ENCODE measurements at regions not wholly inside any gene's neighbourhood (a gene's known extent, or its start where the extent isn't known, plus 50 kb on each side); places are given as distances from the start of the nearest gene placed in this dataset.
"Not testable (repeated sequence)": the region's sequence is repeated elsewhere in the genome, so short reads cannot be mapped to it uniquely, and the experiment has no call there.

GRCh38 chr7:91492317-91492716 is 228.1 kb downstream of the FZD1 start:
- ATAC-seq (no peak), DNase-seq (no peak)
- Mint-ChIP-seq H3K4me1 (ENCODE audit: low read depth) (no peaks in the 10 kb centered on the region), H3K9me3 (peaks cover 8% of the 10 kb centered on the region), H3K27me3 (ENCODE audit: low read depth) (no peaks in the 10 kb centered on the region), H3K4me3 (no peak overlapping the region), H3K36me3 (ENCODE audit: insufficient read depth) (no peaks in the 10 kb centered on the region)

DNA sequence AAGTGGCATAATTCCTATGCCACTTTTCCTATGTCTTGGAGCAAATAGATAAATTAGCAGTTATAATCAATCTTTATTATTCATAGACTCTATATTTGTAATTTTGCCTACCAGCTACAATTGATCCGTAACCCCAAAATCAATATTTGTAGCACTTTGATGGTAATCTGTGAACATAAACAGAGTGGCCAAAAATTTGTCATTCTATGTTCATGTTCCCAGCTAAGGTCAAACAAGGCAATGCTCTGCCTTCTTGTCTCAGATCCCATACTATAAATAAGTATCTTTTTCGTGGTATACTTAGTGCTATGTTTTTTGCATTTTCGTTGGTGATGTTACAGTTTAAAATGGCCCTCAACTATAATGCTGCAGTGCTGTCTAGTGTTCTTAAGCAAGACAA is 228.5 kb downstream of the FZD1 start:
- no peak overlapping the region for H3K4me3 Mint-ChIP-seq
- no peaks in the 10 kb centered on the region for H3K4me1 Mint-ChIP-seq (ENCODE audit: low read depth)
- DNase-seq (no peak), ATAC-seq (no peak)
- no peaks in the 10 kb centered on the region for H3K36me3 Mint-ChIP-seq (ENCODE audit: insufficient read depth)
- H3K9me3 Mint-ChIP-seq: peaks cover 8% of the 10 kb centered on the region
- H3K27me3 Mint-ChIP-seq (ENCODE audit: low read depth): no peaks in the 10 kb centered on the region

DNA sequence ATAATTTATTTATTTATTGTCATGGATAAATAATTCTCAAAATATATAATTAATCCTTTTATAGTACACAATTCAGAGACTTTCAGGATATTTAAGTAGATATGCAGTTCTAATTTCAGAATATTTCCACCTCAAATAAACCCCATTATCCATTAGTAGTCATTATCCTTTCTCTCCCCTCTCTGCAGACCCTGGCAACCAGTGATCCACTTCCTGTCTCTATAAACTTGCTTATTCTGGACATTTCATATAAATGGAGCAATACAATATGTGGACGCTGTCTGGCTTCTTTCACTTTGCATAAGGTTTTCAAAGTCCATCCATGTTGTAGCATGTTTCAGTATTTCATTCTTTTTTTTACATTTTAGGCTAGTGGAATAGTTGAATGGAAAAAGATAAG is 230.2 kb downstream of the FZD1 start:
- no peak for DNase-seq
- Mint-ChIP-seq H3K36me3 (ENCODE audit: insufficient read depth) (no peaks in the 10 kb centered on the region), H3K9me3 (peaks cover 17% of the 10 kb centered on the region), H3K4me1 (ENCODE audit: low read depth) (no peaks in the 10 kb centered on the region), H3K4me3 (no peak overlapping the region), H3K27me3 (ENCODE audit: low read depth) (no peaks in the 10 kb centered on the region)
- ATAC-seq: no peak

GRCh38 chr7:91496251-91496820 is 232.1 kb downstream of the FZD1 start:
- H3K36me3 Mint-ChIP-seq (ENCODE audit: insufficient read depth): no peaks in the 10 kb centered on the region
- ATAC-seq: no peak
- H3K9me3 Mint-ChIP-seq: peaks cover 22% of the 10 kb centered on the region
- H3K27me3 Mint-ChIP-seq (ENCODE audit: low read depth): no peaks in the 10 kb centered on the region
- H3K4me3 Mint-ChIP-seq: no peak overlapping the region
- H3K4me1 Mint-ChIP-seq (ENCODE audit: low read depth): no peaks in the 10 kb centered on the region
- DNase-seq: no peak

DNA sequence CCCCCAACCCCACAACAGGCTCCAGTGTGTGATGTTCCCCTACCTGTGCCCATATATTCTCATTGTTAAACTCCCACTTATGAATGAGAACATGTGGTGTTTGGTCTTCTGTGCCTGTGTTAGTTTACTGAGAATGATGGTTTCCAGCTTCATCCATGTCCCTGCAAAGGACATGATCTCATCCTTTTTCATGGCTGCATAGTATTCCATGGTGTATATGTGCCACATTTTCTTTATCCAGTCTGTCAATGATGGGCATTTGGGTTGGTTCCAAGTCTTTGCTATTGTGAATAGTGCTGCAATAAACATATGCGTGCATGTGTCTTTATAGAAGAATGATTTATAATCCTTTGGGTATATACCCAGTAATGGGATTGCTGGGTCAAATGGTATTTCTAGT is 233.0 kb downstream of the FZD1 start:
- H3K4me3 Mint-ChIP-seq; DNase-seq; H3K4me1 Mint-ChIP-seq (ENCODE audit: low read depth); H3K27me3 Mint-ChIP-seq (ENCODE audit: low read depth); ATAC-seq; H3K36me3 Mint-ChIP-seq (ENCODE audit: insufficient read depth): not testable (repeated sequence)
- peaks cover 25% of the 10 kb centered on the region for H3K9me3 Mint-ChIP-seq

GRCh38 chr7:91503934-91504555 is 239.8 kb downstream of the FZD1 start:
- Mint-ChIP-seq H3K4me1 (ENCODE audit: low read depth) (no peaks in the 10 kb centered on the region), H3K4me3 (no peak overlapping the region), H3K36me3 (ENCODE audit: insufficient read depth) (no peaks in the 10 kb centered on the region), H3K9me3 (peaks cover 21% of the 10 kb centered on the region), H3K27me3 (ENCODE audit: low read depth) (no peaks in the 10 kb centered on the region)
- ATAC-seq: no peak
- no peak for DNase-seq

- ATAC-seq (no peak), DNase-seq (no peak)
- Mint-ChIP-seq H3K27me3 (ENCODE audit: low read depth) (no peaks in the 10 kb centered on the region), H3K4me1 (ENCODE audit: low read depth) (no peaks in the 10 kb centered on the region), H3K9me3 (peaks cover 16% of the 10 kb centered on the region), H3K36me3 (ENCODE audit: insufficient read depth) (no peaks in the 10 kb centered on the region), H3K4me3 (no peak overlapping the region)
These were observed 240.7 kb downstream of the FZD1 start for GRCh38 chr7:91504919-91505318.

- H3K4me3 Mint-ChIP-seq; H3K4me1 Mint-ChIP-seq (ENCODE audit: low read depth); H3K9me3 Mint-ChIP-seq; H3K36me3 Mint-ChIP-seq (ENCODE audit: insufficient read depth); DNase-seq; H3K27me3 Mint-ChIP-seq (ENCODE audit: low read depth); ATAC-seq: not testable (repeated sequence)
These were observed 242.7 kb downstream of the FZD1 start for GRCh38 chr7:91506966-91507365.

- H3K27me3 Mint-ChIP-seq (ENCODE audit: low read depth); ATAC-seq; DNase-seq: not testable (repeated sequence)
These were observed 247.6 kb downstream of the FZD1 start for GRCh38 chr7:91511861-91512260.

GRCh38 chr7:91512958-91513357 is 248.7 kb downstream of the FZD1 start:
- DNase-seq (no peak), ATAC-seq (no peak)
- Mint-ChIP-seq H3K36me3 (ENCODE audit: insufficient read depth) (no peaks in the 10 kb centered on the region), H3K9me3 (peaks cover under 1% of the 10 kb centered on the region), H3K27me3 (ENCODE audit: low read depth) (no peaks in the 10 kb centered on the region), H3K4me3 (no peak overlapping the region), H3K4me1 (ENCODE audit: low read depth) (no peaks in the 10 kb centered on the region)

More at GRCh38 chr7:91511861-91512260, 247.6 kb downstream of the FZD1 start:
- not testable (repeated sequence) for H3K9me3 Mint-ChIP-seq; H3K4me1 Mint-ChIP-seq (ENCODE audit: low read depth); H3K36me3 Mint-ChIP-seq (ENCODE audit: insufficient read depth); H3K4me3 Mint-ChIP-seq

DNA sequence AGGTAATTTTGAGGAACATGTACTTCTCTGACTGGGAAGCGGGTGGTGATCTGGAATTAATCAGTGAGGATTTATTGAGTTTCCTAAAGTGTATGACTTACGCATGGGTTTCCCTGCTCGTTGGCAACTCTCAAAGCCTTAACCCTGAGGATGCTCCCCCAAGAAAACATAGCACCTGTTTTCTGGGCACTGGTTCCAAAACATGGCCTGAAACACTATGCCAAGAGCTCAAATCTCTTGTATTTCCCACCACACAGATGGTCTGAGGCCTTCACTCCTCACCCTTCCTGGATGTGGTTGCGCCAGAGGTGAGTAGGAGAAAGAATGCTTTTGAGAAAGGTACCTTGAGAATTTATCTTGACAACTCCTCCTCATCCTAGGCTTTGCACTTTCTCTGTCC is 250.4 kb downstream of the FZD1 start:
- no peaks in the 10 kb centered on the region for H3K4me1 Mint-ChIP-seq (ENCODE audit: low read depth)
- no peaks in the 10 kb centered on the region for H3K27me3 Mint-ChIP-seq (ENCODE audit: low read depth)
- H3K4me3 Mint-ChIP-seq: no peak overlapping the region
- peaks cover 6% of the 10 kb centered on the region for H3K9me3 Mint-ChIP-seq
- no peaks in the 10 kb centered on the region for H3K36me3 Mint-ChIP-seq (ENCODE audit: insufficient read depth)
- DNase-seq: no peak
- ATAC-seq: no peak

GRCh38 chr7:91515961-91516360 is 251.7 kb downstream of the FZD1 start:
- Mint-ChIP-seq H3K4me1 (ENCODE audit: low read depth) (no peaks in the 10 kb centered on the region), H3K27me3 (ENCODE audit: low read depth) (no peaks in the 10 kb centered on the region), H3K4me3 (no peak overlapping the region), H3K9me3 (peaks cover 6% of the 10 kb centered on the region), H3K36me3 (ENCODE audit: insufficient read depth) (no peaks in the 10 kb centered on the region)
- no peak for ATAC-seq
- DNase-seq: no peak

DNA sequence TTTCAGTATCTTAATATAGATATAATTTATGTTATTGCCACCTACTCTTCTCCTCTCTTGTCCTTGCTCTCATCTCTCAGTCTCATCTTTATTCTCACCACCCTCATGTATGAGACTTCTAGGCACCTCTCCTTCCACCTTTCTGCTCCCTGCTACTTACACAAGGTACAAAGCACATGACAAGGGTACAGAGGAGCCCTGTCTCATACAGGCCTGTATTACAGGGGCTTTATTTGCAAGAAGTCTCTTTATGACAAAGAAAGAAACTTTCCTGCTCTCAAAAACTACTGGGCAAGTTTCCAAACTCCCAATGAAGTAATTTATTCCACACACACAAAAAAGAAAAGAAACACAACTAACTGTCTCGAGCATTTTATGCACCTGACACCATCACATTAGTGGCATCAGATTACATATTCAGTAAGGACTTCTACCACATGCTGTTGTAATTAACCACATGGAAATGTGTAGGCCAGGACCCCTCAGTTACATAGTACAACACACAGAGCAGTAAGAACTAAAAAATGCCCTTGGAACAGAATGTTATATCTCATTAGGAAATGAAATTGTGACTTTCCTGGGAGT is 253.1 kb downstream of the FZD1 start:
- Mint-ChIP-seq H3K4me3 (no peak overlapping the region), H3K9me3 (peaks cover 6% of the 10 kb centered on the region), H3K4me1 (ENCODE audit: low read depth) (no peaks in the 10 kb centered on the region), H3K27me3 (ENCODE audit: low read depth) (no peaks in the 10 kb centered on the region), H3K36me3 (ENCODE audit: insufficient read depth) (no peaks in the 10 kb centered on the region)
- DNase-seq (no peak), ATAC-seq (no peak)

DNA sequence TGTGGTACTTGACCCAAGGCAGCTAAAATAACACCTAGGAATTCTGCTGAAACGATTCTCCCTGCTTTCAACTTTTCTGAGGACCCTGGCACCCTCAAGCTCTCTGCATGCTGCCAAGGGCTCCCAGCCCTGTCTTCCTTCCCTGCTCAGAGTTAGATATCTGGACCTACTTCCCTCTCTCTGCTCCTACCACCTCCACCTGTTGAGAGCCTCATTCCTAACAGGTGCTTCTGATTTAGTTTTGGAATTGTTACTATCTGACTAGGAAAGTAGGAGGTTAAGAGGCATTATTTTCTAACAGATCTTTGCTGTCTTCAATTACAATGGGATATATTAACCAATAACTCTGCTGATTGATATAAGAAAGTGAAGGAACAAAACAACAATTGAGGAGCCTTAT is 253.8 kb downstream of the FZD1 start:
- no peaks in the 10 kb centered on the region for H3K27me3 Mint-ChIP-seq (ENCODE audit: low read depth)
- DNase-seq (no peak), ATAC-seq (no peak)
- no peaks in the 10 kb centered on the region for H3K4me1 Mint-ChIP-seq (ENCODE audit: low read depth)
- no peaks in the 10 kb centered on the region for H3K36me3 Mint-ChIP-seq (ENCODE audit: insufficient read depth)
- peaks cover 9% of the 10 kb centered on the region for H3K9me3 Mint-ChIP-seq
- no peak overlapping the region for H3K4me3 Mint-ChIP-seq
